H9 (cell line): ENCODE measurements at regions not wholly inside any gene's neighbourhood (a gene's known extent, or its start where the extent isn't known, plus 50 kb on each side); places are given as distances from the start of the nearest gene placed in this dataset.

Source experiments
- DNase-seq: peaks from one replicate; pipeline ENCODE4 v3.0.0-alpha.2; 2017
- H2AFZ ChIP-seq: one replicate; pipeline ENCODE4 v1.6.1; 2013; ENCODE audit warnings: mild to moderate bottlenecking, low read length, control low read depth, moderate library complexity
- H2AK5ac ChIP-seq: 2 replicates; pipeline ENCODE4 v1.6.1; 2013; ENCODE audit warnings: low read length, control low read depth, mixed read lengths; ENCODE audit not compliant: insufficient read length
- H2BK120ac ChIP-seq: one replicate; pipeline ENCODE4 v1.6.1; 2013; ENCODE audit warnings: low read depth, mild to moderate bottlenecking, low read length, control low read depth, inconsistent platforms; ENCODE audit not compliant: poor library complexity, severe bottlenecking
- H2BK12ac ChIP-seq: 2 replicates; pipeline ENCODE4 v1.6.1; 2013; ENCODE audit warnings: low read length, control low read depth, mixed read lengths, low read depth; ENCODE audit not compliant: insufficient read length
- H2BK15ac ChIP-seq: 2 replicates; pipeline ENCODE4 v1.6.1; 2013; ENCODE audit warnings: low read depth, low read length, control low read depth
- H2BK20ac ChIP-seq: one replicate; pipeline ENCODE4 v1.6.1; 2013; ENCODE audit warnings: low read depth, mild to moderate bottlenecking, low read length, control low read depth, inconsistent platforms; ENCODE audit not compliant: poor library complexity, severe bottlenecking
- H2BK5ac ChIP-seq: 2 replicates; pipeline ENCODE4 v1.6.1; 2013; ENCODE audit warnings: low read length, control low read depth, mixed read lengths; ENCODE audit not compliant: insufficient read length
- H3K14ac ChIP-seq: 2 replicates; pipeline ENCODE4 v1.6.1; 2013; ENCODE audit warnings: low read length, control low read depth; ENCODE audit not compliant: insufficient read depth
- H3K18ac ChIP-seq: 2 replicates; pipeline ENCODE4 v1.6.1; 2013; ENCODE audit warnings: low read depth, mild to moderate bottlenecking, mixed read lengths, low read length, control low read depth; ENCODE audit not compliant: insufficient read length
- H3K23ac ChIP-seq: 2 replicates; pipeline ENCODE4 v1.6.1; 2013; ENCODE audit warnings: low read length, control low read depth, mixed read lengths, low read depth; ENCODE audit not compliant: insufficient read length
- H3K23me2 ChIP-seq: 2 replicates; pipeline ENCODE4 v1.6.1; 2013; ENCODE audit warnings: low read depth, mild to moderate bottlenecking, mixed read lengths, low read length, control low read depth; ENCODE audit not compliant: insufficient read length, poor library complexity, severe bottlenecking
- H3K27ac ChIP-seq: 2 replicates; pipeline ENCODE4 v1.5.1; 2013; ENCODE audit warnings: low read length, control low read depth, mixed read lengths, low read depth; ENCODE audit not compliant: insufficient read length
- H3K27me3 ChIP-seq: 2 replicates; pipeline ENCODE4 v1.6.1; 2013; ENCODE audit warnings: low read length, control low read depth, inconsistent platforms; ENCODE audit not compliant: insufficient read depth
- H3K4ac ChIP-seq: 2 replicates; pipeline ENCODE4 v1.6.1; 2013; ENCODE audit warnings: low read depth, mild to moderate bottlenecking, control low read depth, inconsistent platforms, low read length, moderate library complexity
- H3K4me1 ChIP-seq: 2 replicates; pipeline ENCODE4 v1.6.1; 2013; ENCODE audit warnings: low read length, control low read depth, inconsistent platforms; ENCODE audit not compliant: insufficient read depth
- H3K4me2 ChIP-seq: 2 replicates; pipeline ENCODE4 v1.6.1; 2013; ENCODE audit warnings: low read length, control low read depth, mixed read lengths; ENCODE audit not compliant: insufficient read length, insufficient read depth
- H3K56ac ChIP-seq: 2 replicates; pipeline ENCODE4 v1.6.1; 2013; ENCODE audit warnings: low read depth, mild to moderate bottlenecking, mixed read lengths, low read length, control low read depth; ENCODE audit not compliant: insufficient read length
- H3K79me1 ChIP-seq: 2 replicates; pipeline ENCODE4 v1.6.1; 2013; ENCODE audit warnings: low read depth, mild to moderate bottlenecking, moderate library complexity, low read length, control low read depth, inconsistent platforms; ENCODE audit not compliant: insufficient read depth, poor library complexity, severe bottlenecking
- H3K79me2 ChIP-seq: 2 replicates; pipeline ENCODE4 v1.6.1; 2013; ENCODE audit warnings: low read length, control low read depth, inconsistent platforms; ENCODE audit not compliant: insufficient read depth
- H3K9ac ChIP-seq: 2 replicates; pipeline ENCODE4 v1.6.1; 2013; ENCODE audit warnings: low read length, control low read depth, mixed read lengths; ENCODE audit not compliant: insufficient read length; ENCODE audit errors: extremely low read depth
- H3K9me3 ChIP-seq: one replicate; pipeline ENCODE4 v1.6.1; 2013; ENCODE audit warnings: low read depth, low read length, inconsistent platforms; ENCODE audit not compliant: control insufficient read depth
- H3T11ph ChIP-seq: one replicate; pipeline ENCODE4 v1.6.1; 2013; ENCODE audit warnings: mild to moderate bottlenecking, low read length, control low read depth, inconsistent platforms
- H4K20me1 ChIP-seq: one replicate; pipeline ENCODE4 v1.6.1; 2013; ENCODE audit not compliant: control insufficient read depth, insufficient read length, insufficient read depth
- H4K5ac ChIP-seq: 2 replicates; pipeline ENCODE4 v1.6.1; 2013; ENCODE audit warnings: low read depth, mild to moderate bottlenecking, mixed read lengths, low read length, control low read depth; ENCODE audit not compliant: insufficient read length
- H4K8ac ChIP-seq: replicated peaks from 2 replicates; pipeline ENCODE4 v1.6.1; 2013; ENCODE audit warnings: low read length, control low read depth, mixed read lengths, low read depth; ENCODE audit not compliant: insufficient read length
- H4K91ac ChIP-seq: 2 replicates; pipeline ENCODE4 v1.6.1; 2013; ENCODE audit warnings: low read depth, mild to moderate bottlenecking, moderate library complexity, mixed read lengths, low read length, control low read depth; ENCODE audit not compliant: insufficient read length
- H3K27ac Mint-ChIP-seq, 3 experiments: 2 replicates in 2 of 3; 3 replicates in 1 of 3; pipeline ENCODE4 v1.8.0; 2020 to 2021; ENCODE audit warnings: mixed read lengths in 3 of 3, mild to moderate bottlenecking in 1 of 3, moderate library complexity in 1 of 3
- H3K27me3 Mint-ChIP-seq: 2 replicates; pipeline ENCODE4 v1.8.0; 2021; ENCODE audit warnings: low read depth, mild to moderate bottlenecking, moderate library complexity, mixed read lengths
- H3K36me3 Mint-ChIP-seq, 3 experiments: 2 replicates in 2 of 3; 3 replicates in 1 of 3; pipeline ENCODE4 v1.8.0; 2020 to 2021; ENCODE audit warnings: low read depth in 3 of 3, mixed read lengths in 3 of 3; ENCODE audit not compliant: insufficient read depth in 1 of 3
- H3K4me1 Mint-ChIP-seq, 2 experiments: 2 replicates each; pipeline ENCODE4 v1.8.0; 2020; ENCODE audit warnings: mixed read lengths in 2 of 2
- H3K4me3 Mint-ChIP-seq, 2 experiments: 2 replicates in 1 of 2; 3 replicates in 1 of 2; pipeline ENCODE4 v1.8.0; 2020 to 2021; ENCODE audit warnings: mild to moderate bottlenecking in 2 of 2, mixed read lengths in 2 of 2, moderate library complexity in 1 of 2
- H3K9me3 Mint-ChIP-seq, 2 experiments: 2 replicates in 1 of 2; 3 replicates in 1 of 2; pipeline ENCODE4 v1.8.0; 2020; ENCODE audit warnings: mild to moderate bottlenecking in 2 of 2, mixed read lengths in 2 of 2, moderate library complexity in 1 of 2
- CTCF ChIP-seq: fragments of 200-600 bp; sonication (generic); conservative IDR thresholded peaks from 3 replicates; pipeline ENCODE4 v1.8.0; 2021; ENCODE audit warnings: antibody characterized with exemption, mild to moderate bottlenecking

GRCh38 chr1:96552451-96552850 lies 169.1 kb upstream of the PTBP2 start:
- Mint-ChIP-seq H3K27ac (no peak overlapping the region), H3K4me1 (peaks cover 10 to 19% of the 10 kb centered on the region in 2 experiments; a peak in 3 of 4 replicates), H3K9me3 (no peaks in the 10 kb centered on the region), H3K27me3 (no peaks in the 10 kb centered on the region), H3K4me3 (no peak overlapping the region), H3K36me3 (no peaks in the 10 kb centered on the region; a peak in 1 of 7 replicates)
- Histone ChIP-seq H3K79me2 (no peaks in the 10 kb centered on the region), H2BK120ac (no peak overlapping the region), H3K4me1 (no peaks in the 10 kb centered on the region), H4K5ac (no peak overlapping the region), H3K56ac (no peak overlapping the region), H4K91ac (no peak overlapping the region), H3T11ph (no peak overlapping the region), H3K23me2 (no peaks in the 10 kb centered on the region), H3K27me3 (no peaks in the 10 kb centered on the region), H2BK5ac (no peak overlapping the region), H2BK20ac (no peak overlapping the region), H3K79me1 (no peaks in the 10 kb centered on the region), H3K23ac (no peak overlapping the region), H3K18ac (no peak overlapping the region), H3K9me3 (no peaks in the 10 kb centered on the region), H3K4ac (no peak overlapping the region), H2BK12ac (no peak overlapping the region), H3K9ac (no peak overlapping the region), H2BK15ac (no peak overlapping the region), H3K14ac (no peak overlapping the region), H3K4me2 (no peak overlapping the region), H2AK5ac (no peak overlapping the region), H3K27ac (no peak overlapping the region), H4K20me1 (no peaks in the 10 kb centered on the region), H4K8ac (no peak overlapping the region), H2AFZ (no peak overlapping the region)
- no peak for TF ChIP-seq CTCF
- no peak for DNase-seq
